WI38 (cell line): ENCODE measurements at regions not wholly inside any gene's neighbourhood (a gene's known extent, or its start where the extent isn't known, plus 50 kb on each side); places are given as distances from the start of the nearest gene placed in this dataset.

Source experiments
- H3K4me3 ChIP-seq: 2 replicates; pipeline ENCODE4 v1.5.1; 2011; ENCODE audit warnings: low read depth, mild to moderate bottlenecking, control low read depth, low read length
- TF ChIP-seq, protein P1 (sequence below): IDR thresholded peaks from 2 replicates; pipeline ENCODE4 v1.5.1; 2012; ENCODE audit warnings: low read depth, mild to moderate bottlenecking, control low read depth, low read length

- H3K4me3 ChIP-seq, result no peak overlapping the region
- TF ChIP-seq, protein P1, sequence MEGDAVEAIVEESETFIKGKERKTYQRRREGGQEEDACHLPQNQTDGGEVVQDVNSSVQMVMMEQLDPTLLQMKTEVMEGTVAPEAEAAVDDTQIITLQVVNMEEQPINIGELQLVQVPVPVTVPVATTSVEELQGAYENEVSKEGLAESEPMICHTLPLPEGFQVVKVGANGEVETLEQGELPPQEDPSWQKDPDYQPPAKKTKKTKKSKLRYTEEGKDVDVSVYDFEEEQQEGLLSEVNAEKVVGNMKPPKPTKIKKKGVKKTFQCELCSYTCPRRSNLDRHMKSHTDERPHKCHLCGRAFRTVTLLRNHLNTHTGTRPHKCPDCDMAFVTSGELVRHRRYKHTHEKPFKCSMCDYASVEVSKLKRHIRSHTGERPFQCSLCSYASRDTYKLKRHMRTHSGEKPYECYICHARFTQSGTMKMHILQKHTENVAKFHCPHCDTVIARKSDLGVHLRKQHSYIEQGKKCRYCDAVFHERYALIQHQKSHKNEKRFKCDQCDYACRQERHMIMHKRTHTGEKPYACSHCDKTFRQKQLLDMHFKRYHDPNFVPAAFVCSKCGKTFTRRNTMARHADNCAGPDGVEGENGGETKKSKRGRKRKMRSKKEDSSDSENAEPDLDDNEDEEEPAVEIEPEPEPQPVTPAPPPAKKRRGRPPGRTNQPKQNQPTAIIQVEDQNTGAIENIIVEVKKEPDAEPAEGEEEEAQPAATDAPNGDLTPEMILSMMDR, result no peak
These were observed 222.1 kb upstream of the EEA1 start for GRCh38 chr12:93151079-93151762.

DNA sequence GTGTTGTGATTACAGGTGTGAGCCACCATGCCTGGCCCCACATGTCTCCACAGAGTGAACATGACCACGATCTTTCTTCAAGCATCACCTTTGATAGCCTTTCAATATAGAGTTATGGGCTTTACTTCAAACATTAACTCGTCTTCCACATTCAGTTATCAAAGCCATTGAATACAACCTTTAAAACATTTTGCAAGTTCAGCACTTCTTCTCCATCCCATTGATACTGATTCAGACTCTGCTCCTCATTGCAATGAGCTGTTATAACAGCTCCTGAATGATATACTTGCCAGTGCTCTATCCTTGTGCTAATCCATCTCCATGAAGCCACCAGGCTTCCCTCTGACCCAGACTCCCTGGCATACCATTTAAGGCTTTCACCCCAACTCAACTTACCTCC, 223.5 kb upstream of the EEA1 start:
- no peak overlapping the region for H3K4me3 ChIP-seq
- TF ChIP-seq, protein P1, result no peak

- TF ChIP-seq, protein P1, result no peak
- no peak overlapping the region for H3K4me3 ChIP-seq
These were observed 224.2 kb upstream of the EEA1 start for GRCh38 chr12:93153321-93153720.

- TF ChIP-seq, protein P1, result no peak
These were observed 223.5 kb upstream of the NUDT4 start for GRCh38 chr12:93154096-93154728.

DNA sequence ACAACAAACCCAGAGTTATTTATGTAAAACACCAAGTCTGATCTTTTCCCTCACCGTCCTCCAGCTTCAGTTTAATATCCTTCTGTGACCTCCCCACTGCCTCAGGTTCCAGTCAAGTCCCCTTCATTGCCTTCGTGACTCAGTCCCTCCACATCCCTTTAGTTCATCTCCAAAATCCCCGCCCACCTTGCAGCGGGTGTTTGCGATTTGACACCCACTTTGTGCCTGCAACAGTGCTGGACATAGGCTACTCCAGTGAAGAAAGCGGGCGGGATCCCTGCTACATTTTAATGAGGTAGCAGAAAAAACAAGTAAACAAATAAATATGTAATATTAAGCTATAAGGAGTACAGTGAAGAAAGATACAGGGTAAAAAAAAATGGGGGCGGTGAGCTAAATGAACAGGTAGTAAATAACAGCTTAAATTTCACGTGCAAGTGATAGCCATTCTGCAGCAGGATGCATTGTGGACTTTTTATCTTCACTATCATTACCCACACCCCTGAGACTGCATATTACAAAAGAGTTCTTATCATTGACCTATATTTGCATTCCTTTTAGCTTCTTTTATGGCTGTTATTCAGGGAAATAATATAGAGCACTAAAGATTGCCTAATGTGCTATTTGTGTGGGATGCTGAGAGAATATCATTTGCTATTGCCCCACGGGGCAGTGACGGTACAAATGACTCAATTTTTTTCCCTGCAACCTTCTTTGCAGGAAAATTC, 222.8 kb upstream of the NUDT4 start:
- H3K4me3 ChIP-seq, result no peak overlapping the region
- TF ChIP-seq, protein P1, result no peak

More at GRCh38 chr12:93154096-93154728, 223.5 kb upstream of the NUDT4 start:
- no peak overlapping the region for H3K4me3 ChIP-seq

GRCh38 chr12:93156086-93156716, 221.5 kb upstream of the NUDT4 start:
- TF ChIP-seq, protein P1, result no peak

GRCh38 chr12:93157279-93157678, 220.4 kb upstream of the NUDT4 start:
- TF ChIP-seq, protein P1, result no peak
- H3K4me3 ChIP-seq, result no peak overlapping the region

More at GRCh38 chr12:93156086-93156716, 221.5 kb upstream of the NUDT4 start:
- H3K4me3 ChIP-seq, result no peak overlapping the region
